ENCODE measurements at regions not wholly inside any gene's neighbourhood (a gene's known extent, or its start where the extent isn't known, plus 50 kb on each side); places are given as distances from the start of the nearest gene placed in this dataset.

DNA sequence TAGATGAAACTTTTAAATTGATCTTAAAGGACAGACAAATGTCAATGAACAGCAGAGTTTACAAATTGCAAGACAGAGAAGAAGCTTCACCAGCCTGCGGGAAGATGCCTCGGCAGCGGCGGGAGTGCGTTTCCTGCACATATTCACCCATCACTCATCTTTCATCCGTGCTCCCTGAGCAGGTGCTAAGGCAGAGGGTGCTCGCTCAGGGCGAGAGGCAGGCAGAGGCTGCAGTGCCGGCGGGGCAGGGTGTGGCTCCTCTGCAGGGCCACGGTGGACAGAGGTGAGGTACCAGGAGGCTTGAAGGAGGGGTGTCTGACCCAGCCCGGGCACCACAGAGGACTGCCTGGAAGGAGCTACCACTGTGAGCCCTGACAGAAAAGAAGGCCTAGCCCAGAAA is 155.2 kb upstream of the PPP2R2D start:
- Histone ChIP-seq H3K4me3 (no peak overlapping the region), H3K27ac (no peak overlapping the region), H3K4me1 (no peaks in the 10 kb centered on the region), H3K9me3 (no peaks in the 10 kb centered on the region), H3K4me2 (no peak overlapping the region)
- FAIRE-seq: no peak
- DNase-seq (ENCODE audit: low read depth in 1 of 2, low spot score in 1 of 2): no peak
- 80% methylated on average over 8 of the region's 12 CpGs for WGBS (ENCODE audit: missing lambda C conversion rate)
- TF ChIP-seq FOXS1 (CRISPR knock-in tag; IDR thresholded peaks at IDR 0.05) (no peak), ZSCAN20 (CRISPR knock-in tag; IDR thresholded peaks at IDR 0.05) (no peak), CBX2 (IDR thresholded peaks at IDR 0.05; ENCODE audit: borderline replicate concordance, low read depth) (no peak), MAFK (IDR thresholded peaks at IDR 0.05; ENCODE audit: partially characterized antibody) (no peak), MAZ (IDR thresholded peaks at IDR 0.05; ENCODE audit: borderline replicate concordance, low read depth, low read length) (no peak), EHMT2 (IDR thresholded peaks at IDR 0.05; ENCODE audit: low read depth) (no peak), HOXB13 (CRISPR knock-in tag; IDR thresholded peaks at IDR 0.05; ENCODE audit: low read depth) (no peak), REST (IDR thresholded peaks at IDR 0.05) (no peak)
- TF ChIP-seq, protein P1, sequence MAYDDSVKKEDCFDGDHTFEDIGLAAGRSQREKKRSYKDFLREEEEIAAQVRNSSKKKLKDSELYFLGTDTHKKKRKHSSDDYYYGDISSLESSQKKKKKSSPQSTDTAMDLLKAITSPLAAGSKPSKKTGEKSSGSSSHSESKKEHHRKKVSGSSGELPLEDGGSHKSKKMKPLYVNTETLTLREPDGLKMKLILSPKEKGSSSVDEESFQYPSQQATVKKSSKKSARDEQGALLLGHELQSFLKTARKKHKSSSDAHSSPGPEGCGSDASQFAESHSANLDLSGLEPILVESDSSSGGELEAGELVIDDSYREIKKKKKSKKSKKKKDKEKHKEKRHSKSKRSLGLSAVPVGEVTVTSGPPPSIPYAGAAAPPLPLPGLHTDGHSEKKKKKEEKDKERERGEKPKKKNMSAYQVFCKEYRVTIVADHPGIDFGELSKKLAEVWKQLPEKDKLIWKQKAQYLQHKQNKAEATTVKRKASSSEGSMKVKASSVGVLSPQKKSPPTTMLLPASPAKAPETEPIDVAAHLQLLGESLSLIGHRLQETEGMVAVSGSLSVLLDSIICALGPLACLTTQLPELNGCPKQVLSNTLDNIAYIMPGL (CRISPR knock-in tag; IDR thresholded peaks at IDR 0.05; ENCODE audit: borderline replicate concordance): no peak
- CTCF ChIA-PET: no interaction called here
- ATAC-seq: peak in 1 of 2 experiments; percentile 12; a peak in 1 of 6 replicates
- POLR2A ChIA-PET: no interaction called here

DNA sequence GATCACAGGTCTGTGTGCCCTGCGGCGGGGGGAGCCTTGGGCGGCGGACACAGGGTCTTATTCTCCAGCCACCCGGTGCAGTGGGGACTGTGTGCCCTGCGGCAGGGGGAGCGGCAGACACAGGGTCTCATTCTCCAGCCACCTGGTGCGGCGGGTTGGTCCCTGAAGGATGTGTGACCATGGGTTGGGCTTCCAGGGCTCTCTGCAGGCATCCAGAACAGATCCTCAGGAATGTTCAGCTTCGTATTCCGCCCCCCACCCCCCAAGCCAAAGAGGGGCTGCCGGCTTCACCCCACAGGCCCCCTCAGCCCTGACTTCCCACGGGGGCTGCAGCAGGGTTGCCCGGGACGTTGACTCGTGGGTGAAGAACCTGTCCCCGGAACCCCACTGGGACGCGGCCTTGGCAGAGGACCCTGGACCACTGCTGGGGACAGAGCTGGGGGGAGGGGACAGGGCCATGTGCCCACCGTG is 154.5 kb upstream of the PPP2R2D start:
- ATAC-seq (no peak), DNase-seq (ENCODE audit: low read depth in 1 of 2, low spot score in 1 of 2) (no peak), FAIRE-seq (no peak)
- TF ChIP-seq RNF2 (IDR thresholded peaks at IDR 0.05; ENCODE audit: borderline replicate concordance, low read depth) (no peak), PHF8 (IDR thresholded peaks at IDR 0.05; ENCODE audit: borderline replicate concordance, low read depth) (no peak), GATA3 (IDR thresholded peaks at IDR 0.05; ENCODE audit: borderline replicate concordance) (no peak), JUN (IDR thresholded peaks at IDR 0.05) (no peak), HOXA7 (CRISPR knock-in tag; IDR thresholded peaks at IDR 0.05) (no peak)
- H3K4me1 ChIP-seq: no peaks in the 10 kb centered on the region
- POLR2A ChIA-PET: no interaction called here
- WGBS (ENCODE audit: missing lambda C conversion rate): 88% methylated on average over 9 of the region's 20 CpGs
- H3K9me3 ChIP-seq: no peaks in the 10 kb centered on the region
- H3K4me2 ChIP-seq: no peak overlapping the region
- no peak overlapping the region for H3K27ac ChIP-seq
- no peak overlapping the region for H3K4me3 ChIP-seq
- CTCF ChIA-PET: no interaction called here

DNA sequence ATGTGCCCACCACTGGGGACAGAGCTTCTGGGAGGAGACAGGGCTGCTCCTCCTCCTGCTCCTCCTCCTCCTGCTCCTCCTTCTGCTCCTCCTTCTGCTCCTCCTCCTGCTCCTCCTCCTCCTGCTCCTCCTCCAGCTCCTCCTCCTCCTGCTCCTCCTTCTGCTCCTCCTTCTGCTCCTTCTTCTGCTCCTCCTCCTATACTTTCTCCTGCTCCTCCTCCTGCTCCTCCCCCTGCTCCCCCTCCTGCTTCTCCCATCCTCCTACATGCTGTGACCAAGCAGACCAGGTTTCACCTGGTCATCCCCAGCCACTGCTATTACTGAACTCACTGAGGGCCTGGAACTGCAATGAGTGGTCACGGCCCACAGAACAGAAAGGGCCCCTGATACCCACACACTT is 154.0 kb upstream of the PPP2R2D start:
- Histone ChIP-seq H3K27ac (no peak overlapping the region), H3K4me2 (no peak overlapping the region), H3K4me3 (no peak overlapping the region), H3K4me1 (no peaks in the 10 kb centered on the region), H3K9me3 (no peaks in the 10 kb centered on the region)
- ChIA-PET POLR2A (no interaction called here), CTCF (no interaction called here)
- FAIRE-seq (no peak), DNase-seq (ENCODE audit: low read depth in 1 of 2, low spot score in 1 of 2) (peak in 1 of 2 experiments; percentile 12), ATAC-seq (no peak; a peak in 1 of 6 replicates)
- TF ChIP-seq MAFK (IDR thresholded peaks at IDR 0.05; ENCODE audit: partially characterized antibody): no peak
- TF ChIP-seq MAX (IDR thresholded peaks at IDR 0.05): no peak
- no peak for TF ChIP-seq SREBF2 (IDR thresholded peaks at IDR 0.05)
- no peak for TF ChIP-seq ZSCAN20 (CRISPR knock-in tag; IDR thresholded peaks at IDR 0.05)
- TF ChIP-seq ZFP36 (IDR thresholded peaks at IDR 0.05; ENCODE audit: borderline replicate concordance, partially characterized antibody): no peak
- TF ChIP-seq, protein P2, sequence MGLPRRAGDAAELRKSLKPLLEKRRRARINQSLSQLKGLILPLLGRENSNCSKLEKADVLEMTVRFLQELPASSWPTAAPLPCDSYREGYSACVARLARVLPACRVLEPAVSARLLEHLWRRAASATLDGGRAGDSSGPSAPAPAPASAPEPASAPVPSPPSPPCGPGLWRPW (IDR thresholded peaks at IDR 0.05): no peak
- no peak for TF ChIP-seq KDM1A (IDR thresholded peaks at IDR 0.05; ENCODE audit: low read depth)
- TF ChIP-seq RAD21 (conservative IDR thresholded peaks at IDR 0.05 in 1 of 2, IDR thresholded peaks at IDR 0.05 in 1 of 2): no peak
- TF ChIP-seq FOSL2 (IDR thresholded peaks at IDR 0.05): no peak
- no peak for TF ChIP-seq FOSL2 (CRISPR knock-in tag; IDR thresholded peaks at IDR 0.05)
- no peak for TF ChIP-seq EHF (CRISPR knock-in tag; IDR thresholded peaks at IDR 0.05)
- 86% methylated on average over 1 of the region's 1 CpG for WGBS (ENCODE audit: missing lambda C conversion rate)
